ENCODE measurements at regions not wholly inside any gene's neighbourhood (a gene's known extent, or its start where the extent isn't known, plus 50 kb on each side); places are given as distances from the start of the nearest gene placed in this dataset.

DNA sequence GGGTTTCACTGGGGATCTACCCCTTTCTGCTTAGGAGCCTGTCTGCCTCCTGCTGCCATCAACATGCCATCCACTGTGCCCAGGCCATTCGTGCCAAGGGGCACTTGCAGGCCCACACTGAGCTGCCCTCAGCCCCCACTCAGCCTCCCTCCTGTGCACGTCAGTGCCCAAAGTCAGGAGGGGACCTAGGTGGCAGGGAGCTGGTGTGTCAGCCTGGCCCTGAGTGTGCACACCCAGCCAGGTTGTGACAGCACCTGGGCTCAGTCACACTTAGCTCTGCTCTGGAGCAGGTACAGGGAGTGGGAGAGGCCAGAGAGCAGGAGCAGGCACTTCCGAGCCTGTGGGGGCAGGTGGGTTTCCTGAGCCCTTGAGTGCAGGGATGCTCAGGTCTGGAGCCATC, 63.6 kb upstream of the SYNCRIP start:
- no peak for DNase-seq

DNA sequence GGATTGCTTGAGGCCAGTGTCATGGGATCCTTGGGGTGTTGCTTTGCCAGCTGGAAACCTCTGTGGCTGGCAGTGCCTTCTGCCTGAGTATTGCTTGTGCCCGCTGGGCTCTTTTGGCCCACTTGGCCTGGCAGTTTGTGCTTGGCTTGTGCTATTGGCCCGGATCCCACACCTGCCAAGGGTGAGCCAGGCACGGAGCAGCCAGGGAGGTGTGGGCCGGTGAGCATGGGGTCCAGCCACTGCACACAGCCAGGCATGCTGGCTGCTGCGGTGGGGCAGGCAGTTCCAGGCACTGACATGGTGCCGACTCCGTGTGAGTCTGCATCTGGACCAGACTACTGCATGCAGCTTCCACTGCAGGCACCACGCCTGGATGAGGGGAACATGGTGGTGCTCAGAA, 62.5 kb upstream of the SYNCRIP start:
- DNase-seq = no peak

DNA sequence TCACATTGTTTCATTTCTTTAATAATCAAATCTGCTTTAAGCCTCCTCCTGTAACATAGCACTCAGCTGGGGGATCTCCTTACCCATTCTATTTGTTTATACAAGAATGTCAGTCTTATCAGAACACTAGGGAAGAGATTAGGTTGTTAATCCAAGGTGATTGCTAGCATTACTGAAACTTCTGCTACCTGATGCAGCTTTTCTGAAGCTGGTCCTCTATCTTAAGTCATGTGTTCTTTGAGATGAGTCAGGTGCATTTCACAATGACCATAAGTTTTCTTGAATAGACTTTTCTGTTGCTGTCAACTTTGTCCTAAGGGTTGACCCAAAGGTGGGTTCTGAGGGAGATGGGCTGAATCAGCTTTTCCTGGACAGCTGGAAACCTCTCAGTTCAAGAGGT, 60.7 kb upstream of the SYNCRIP start:
- no peak for DNase-seq

Data from SHP77 treated with DMSO at 0.1 percent for 48 hours (cell line).